ENCODE measurements at regions not wholly inside any gene's neighbourhood (a gene's known extent, or its start where the extent isn't known, plus 50 kb on each side); places are given as distances from the start of the nearest gene placed in this dataset.
"Not testable (repeated sequence)": the region's sequence is repeated elsewhere in the genome, so short reads cannot be mapped to it uniquely, and the experiment has no call there.

DNA sequence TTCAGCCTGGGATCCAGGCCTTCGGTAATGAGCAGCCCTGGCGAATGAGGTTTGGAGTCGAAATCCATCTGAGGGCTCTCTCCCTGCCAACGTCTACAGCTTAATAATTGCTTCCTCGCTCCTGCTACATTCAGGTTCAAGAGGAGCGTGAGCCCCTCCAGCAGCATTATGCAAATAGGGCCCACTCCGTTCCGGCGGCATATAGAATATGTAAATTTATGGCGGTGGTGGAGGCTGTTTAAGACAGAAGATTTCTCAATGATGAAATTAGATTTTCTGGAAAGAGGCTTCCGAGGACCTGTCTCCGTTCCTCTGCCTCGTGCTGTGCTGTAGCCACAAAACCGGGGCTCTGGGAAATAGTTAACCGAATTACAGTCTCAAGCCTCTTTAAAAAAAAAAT lies 402.8 kb downstream of the MIAT start:
- DNase-seq (ENCODE audit: low read depth) = no peak

GRCh38 chr22:27062910-27063309 lies 405.5 kb downstream of the MIAT start:
- DNase-seq (ENCODE audit: low read depth) = no peak

GRCh38 chr22:27063406-27063805 lies 406.0 kb downstream of the MIAT start:
- DNase-seq (ENCODE audit: low read depth) = no peak

DNA sequence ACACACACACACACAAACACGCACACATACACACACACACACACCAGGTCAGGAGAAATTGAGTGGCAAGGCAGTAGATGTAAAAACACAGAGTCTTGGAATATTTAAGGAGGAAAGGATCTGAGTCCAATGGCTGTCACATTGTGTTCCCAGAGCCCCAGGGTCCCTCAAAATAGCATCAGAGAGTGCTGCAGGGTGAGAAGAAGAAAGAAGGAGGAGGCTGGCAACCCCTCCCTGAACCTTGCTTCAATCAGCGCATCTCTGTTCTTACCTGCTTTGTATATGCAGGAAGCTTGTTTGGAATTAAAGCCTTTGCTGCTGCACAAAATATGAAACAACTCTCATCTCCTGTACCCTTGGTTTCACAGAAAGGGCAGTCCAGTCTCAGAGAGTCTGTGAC lies 406.5 kb downstream of the MIAT start:
- no peak for DNase-seq (ENCODE audit: low read depth)

GRCh38 chr22:27064386-27064785 lies 407.0 kb downstream of the MIAT start:
- no peak for DNase-seq (ENCODE audit: low read depth)

DNA sequence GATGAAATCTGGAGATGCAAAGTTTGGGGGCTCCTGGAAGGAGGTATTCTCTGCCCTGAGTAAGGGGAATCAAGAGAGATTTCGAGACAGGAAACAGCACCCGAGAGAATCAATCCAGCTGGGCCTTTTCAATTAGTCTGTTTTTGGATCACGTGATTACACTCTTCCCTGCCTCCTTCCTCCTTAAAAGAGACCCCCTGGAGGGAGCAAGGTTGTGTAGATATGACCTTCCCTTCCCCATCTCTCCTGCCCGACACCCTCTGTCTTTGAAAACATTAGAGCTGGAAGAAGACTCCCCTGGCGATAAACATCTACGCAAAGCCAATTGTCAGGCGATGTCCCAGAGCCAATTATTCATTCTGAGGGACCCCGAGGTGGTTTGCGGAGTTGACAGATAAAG lies 407.9 kb downstream of the MIAT start:
- DNase-seq (ENCODE audit: low read depth) = no peak

DNA sequence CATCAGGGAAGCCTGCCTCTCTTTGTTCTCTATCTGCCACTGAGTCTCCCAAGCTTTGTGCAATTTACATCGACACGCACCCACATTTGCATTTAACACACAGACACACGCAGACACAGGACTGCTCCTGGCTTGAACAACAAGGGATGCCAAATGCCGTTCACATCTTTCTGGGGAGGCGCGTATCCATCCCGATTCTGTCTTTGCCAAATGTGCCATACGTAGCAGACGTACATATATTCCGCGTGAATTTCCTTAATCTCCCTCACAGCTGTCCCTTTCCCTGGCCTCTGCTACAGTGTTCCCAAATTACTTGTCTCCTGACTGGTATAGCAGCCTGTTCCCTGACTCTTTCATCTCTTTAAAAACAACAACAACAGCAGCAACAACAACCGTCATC lies 409.5 kb downstream of the MIAT start:
- DNase-seq (ENCODE audit: low read depth) = no peak

- DNase-seq (ENCODE audit: low read depth) = no peak
Observed at GRCh38 chr22:27068121-27068520, 410.7 kb downstream of the MIAT start.

DNA sequence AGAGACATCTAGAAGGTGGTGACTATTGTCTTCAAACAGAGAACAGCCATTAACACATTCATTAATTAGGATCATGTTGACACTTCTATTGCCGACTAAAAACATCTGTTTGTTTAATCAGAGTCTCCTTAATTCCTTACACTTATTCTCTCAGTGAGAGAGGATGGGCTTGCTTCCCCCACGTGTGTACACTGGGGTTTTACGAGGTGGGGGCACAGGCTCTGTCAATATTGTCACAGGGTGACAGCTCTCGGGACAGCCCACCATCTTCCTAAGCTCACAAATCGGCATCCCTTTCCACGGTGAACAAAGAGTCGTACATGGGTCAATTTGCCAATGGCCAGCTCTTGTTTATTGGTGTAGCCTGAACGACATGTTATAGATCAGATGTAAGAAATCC lies 413.2 kb downstream of the MIAT start:
- no peak for DNase-seq (ENCODE audit: low read depth)

- no peak for DNase-seq (ENCODE audit: low read depth)
Observed at GRCh38 chr22:27073601-27074425, 416.4 kb downstream of the MIAT start.

DNA sequence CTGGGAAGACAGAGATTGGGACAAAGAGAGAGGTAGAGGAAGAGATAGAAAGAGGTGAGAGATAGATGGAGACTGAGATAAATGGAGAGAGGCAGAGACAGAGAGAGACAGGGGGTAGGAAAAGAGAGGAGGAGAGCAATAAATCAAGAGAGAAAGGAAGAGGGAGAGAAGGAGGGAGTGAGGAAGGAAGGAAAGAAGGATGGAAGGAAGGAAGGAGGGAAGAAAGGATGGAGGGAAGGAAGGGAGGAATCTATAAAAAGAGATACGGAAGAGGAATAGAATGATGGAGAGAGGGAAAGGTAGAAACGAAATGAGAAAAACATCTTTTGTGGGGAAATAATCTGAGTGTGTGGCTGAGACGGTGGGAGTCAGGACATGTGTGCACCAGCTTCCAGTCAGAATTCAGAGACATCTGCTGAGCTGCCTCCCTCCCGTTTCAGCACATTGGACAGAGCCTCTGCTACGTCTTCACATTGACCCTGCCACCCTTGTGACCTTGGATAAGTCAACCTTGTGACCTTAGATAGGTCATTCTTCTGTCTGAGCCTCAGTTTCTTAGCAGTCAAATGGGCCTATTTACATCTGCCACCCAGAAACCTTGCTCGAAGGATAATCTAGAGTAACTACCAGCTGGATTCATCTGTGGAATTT lies 417.8 kb downstream of the MIAT start:
- no peak for DNase-seq (ENCODE audit: low read depth)

GRCh38 chr22:27075891-27076290 lies 418.5 kb downstream of the MIAT start:
- no peak for DNase-seq (ENCODE audit: low read depth)

DNA sequence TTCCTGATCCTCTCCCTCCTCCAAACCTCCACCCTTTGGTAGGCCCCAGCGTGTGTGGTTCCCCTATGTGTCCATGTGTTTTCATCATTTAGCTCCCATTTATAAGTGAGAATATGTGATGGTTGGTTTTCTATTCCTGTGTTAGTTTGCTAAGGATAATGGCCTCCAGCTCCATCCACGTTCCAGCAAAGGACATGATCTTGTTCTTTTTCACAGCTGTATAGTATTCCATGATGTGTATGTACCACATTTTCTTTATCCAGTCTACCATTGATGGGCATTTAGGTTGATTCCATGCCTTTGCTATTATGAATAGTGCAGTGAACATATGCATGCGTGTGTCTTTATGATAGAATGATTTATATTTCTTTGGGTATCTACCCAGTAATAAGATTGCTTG lies 420.7 kb downstream of the MIAT start:
- DNase-seq (ENCODE audit: low read depth) = not testable (repeated sequence)

DNA sequence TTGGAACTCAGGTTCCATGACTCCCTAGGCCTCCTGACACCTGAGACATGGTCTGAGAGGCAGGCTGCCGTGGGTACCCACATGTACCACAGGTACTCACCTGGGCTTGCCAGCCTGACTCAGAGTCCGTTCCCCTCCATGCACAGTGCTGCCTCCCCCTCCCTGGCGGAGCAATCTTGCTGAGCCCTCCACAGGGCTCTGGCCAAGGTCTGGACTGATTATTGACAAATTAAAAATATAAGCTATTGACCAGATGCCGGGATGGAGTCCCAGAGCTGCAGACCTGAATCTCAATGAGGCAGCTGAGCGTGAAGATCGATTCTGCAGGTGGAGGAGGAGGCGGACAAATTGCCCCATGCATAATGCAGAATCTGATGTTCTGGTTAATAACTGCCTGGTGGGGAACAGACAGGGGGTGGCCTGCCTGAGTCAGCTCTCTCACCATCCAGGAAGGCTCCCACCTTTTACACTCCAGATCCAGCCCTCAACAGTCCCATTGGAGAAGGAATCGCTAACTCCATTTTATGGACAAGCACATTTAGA lies 422.7 kb downstream of the MIAT start:
- no peak for DNase-seq (ENCODE audit: low read depth)

DNA sequence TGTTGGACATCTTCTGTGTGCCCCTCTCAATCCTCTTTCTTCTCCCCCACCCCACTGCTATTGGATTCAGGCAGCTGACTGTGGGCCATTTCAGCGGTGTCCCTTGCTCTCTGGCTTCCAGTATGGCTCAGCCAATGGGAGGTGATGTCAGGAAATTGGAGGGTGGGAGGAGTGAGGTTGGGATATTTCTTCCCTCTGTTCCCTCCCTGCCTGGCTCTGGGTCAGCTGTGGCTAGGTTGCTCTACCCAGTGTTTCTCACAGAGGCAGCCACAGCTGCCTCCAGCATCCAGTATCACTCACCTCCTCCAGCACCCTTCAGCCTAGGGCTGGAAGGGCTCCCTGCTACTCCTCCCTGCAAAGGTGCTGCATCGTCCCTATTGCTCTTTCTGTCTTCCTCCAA lies 423.5 kb downstream of the MIAT start:
- no peak for DNase-seq (ENCODE audit: low read depth)

GRCh38 chr22:27083610-27084009 lies 426.2 kb downstream of the MIAT start:
- no peak for DNase-seq (ENCODE audit: low read depth)

DNA sequence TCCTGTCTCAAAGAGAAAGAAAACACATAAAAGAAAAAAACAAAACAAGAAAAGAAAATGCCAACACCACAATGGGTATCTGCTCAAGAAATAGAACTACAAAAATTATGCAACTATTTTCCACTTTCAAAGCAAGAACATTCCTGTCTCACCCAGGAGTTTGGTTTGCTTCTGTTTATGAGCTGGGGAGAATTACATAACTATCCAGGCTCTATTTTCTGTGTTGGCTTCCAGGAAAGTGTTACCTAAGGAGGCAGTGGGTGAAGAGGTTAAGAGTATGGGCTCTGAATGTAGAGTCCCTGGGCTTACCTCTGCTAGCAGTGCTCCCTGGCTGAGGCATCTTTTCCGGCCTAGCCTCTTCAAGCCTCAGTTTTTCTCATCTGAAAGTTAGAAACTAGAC lies 426.7 kb downstream of the MIAT start:
- no peak for DNase-seq (ENCODE audit: low read depth)

- DNase-seq (ENCODE audit: low read depth) = no peak
Observed at GRCh38 chr22:27086080-27087044, 429.0 kb downstream of the MIAT start.

GRCh38 chr22:27087051-27087450 lies 429.7 kb downstream of the MIAT start:
- DNase-seq (ENCODE audit: low read depth) = no peak

DNA sequence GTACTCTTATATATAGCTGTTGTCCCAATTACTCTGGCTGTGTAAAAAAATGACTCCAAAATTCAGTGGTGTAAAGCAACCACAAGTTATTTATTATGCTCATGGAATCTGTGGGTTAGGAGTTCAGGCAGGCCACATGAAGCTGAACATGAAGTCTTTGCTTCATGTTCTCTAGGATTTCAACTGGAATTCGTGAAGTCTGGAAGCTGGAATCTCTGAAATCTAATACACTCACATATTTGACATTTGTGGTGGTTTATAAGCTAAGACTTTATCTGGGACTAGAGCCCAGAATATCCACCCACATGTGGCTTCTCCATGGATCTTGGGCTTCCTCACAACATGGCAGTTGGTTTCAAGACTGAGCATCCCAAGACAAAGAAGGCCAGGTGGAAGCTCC lies 430.6 kb downstream of the MIAT start:
- no peak for DNase-seq (ENCODE audit: low read depth)

- DNase-seq (ENCODE audit: low read depth) = no peak
Observed at GRCh38 chr22:27089264-27089663, 431.9 kb downstream of the MIAT start.

DNA sequence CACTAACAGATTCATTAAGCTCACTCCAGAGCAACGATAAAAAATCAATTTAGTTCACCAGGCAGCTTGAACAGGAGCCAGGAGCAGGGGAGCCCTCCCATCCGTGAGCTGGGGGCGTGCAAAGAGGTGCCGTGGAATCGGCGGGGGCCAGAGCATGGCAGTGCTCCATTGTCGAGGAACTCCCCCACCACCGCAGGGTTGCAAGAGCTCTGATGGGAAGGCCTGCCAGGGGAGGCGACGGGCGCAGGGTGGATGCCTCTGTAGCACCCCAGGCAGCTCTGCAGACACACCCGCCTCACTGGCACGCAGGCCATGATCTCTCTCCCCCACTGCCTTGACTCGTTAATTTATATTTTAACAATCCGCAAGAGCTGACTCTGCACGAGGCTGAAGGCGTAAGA lies 433.2 kb downstream of the MIAT start:
- no peak for DNase-seq (ENCODE audit: low read depth)

Data from forelimb muscle (tissue), 1 donor.